ENCODE measurements at regions not wholly inside any gene's neighbourhood (a gene's known extent, or its start where the extent isn't known, plus 50 kb on each side); places are given as distances from the start of the nearest gene placed in this dataset.

DNA sequence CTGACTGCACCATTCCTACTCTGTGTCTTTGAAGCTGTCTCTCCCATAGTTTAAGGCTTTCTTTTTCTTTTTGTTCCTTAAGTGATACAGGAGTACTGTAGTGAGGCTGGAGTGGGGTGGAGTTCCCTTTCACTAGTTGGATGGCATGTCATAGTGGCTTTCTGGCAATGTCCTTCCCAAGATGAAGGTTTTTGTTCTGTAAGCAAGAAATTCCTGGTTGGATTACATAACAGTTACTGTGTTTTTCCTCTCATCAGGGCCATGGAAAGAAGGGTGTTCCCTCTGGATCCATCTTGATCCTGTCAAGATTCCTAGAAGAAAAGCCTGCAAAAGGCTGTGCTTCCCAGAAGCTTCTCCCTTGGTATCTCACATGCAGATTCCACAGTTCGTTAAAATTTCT is 84.2 kb downstream of the ACKR3 start:
- no peak for DNase-seq (ENCODE audit: low spot score)
- in situ Hi-C loops (cut with MboI; ENCODE audit: low sequenced_read_pairs, unreplicated experiment) = no loop called here
- TF ChIP-seq, protein P1, sequence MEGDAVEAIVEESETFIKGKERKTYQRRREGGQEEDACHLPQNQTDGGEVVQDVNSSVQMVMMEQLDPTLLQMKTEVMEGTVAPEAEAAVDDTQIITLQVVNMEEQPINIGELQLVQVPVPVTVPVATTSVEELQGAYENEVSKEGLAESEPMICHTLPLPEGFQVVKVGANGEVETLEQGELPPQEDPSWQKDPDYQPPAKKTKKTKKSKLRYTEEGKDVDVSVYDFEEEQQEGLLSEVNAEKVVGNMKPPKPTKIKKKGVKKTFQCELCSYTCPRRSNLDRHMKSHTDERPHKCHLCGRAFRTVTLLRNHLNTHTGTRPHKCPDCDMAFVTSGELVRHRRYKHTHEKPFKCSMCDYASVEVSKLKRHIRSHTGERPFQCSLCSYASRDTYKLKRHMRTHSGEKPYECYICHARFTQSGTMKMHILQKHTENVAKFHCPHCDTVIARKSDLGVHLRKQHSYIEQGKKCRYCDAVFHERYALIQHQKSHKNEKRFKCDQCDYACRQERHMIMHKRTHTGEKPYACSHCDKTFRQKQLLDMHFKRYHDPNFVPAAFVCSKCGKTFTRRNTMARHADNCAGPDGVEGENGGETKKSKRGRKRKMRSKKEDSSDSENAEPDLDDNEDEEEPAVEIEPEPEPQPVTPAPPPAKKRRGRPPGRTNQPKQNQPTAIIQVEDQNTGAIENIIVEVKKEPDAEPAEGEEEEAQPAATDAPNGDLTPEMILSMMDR (IDR thresholded peaks at IDR 0.05; ENCODE audit: borderline replicate concordance, control extremely low read depth, extremely low read depth, insufficient read depth, missing control alignments) = no peak

DNA sequence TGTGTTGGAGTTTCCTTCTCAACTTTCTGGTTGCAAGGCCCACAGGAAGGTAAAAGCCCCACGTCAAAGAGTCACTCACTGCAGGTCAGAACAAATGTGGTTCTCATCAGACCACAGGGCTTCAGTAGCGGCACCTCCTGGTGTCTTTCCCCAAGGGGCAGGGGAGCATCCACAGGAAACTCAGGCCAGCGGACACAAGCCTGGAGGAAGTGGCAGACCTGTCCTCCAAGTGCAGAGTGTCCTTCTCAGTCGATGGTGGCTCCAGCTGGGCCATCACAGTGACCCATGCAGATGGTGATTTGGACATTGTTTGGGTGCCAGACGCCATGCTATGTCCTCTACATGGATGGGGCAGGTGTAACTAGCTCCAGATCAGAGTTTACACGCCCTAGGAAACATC is 84.9 kb downstream of the ACKR3 start:
- in situ Hi-C loops (cut with MboI; ENCODE audit: low sequenced_read_pairs, unreplicated experiment) = no loop called here
- no peak for DNase-seq (ENCODE audit: low spot score)
- TF ChIP-seq, protein P1 (IDR thresholded peaks at IDR 0.05; ENCODE audit: borderline replicate concordance, control extremely low read depth, extremely low read depth, insufficient read depth, missing control alignments) = no peak

DNA sequence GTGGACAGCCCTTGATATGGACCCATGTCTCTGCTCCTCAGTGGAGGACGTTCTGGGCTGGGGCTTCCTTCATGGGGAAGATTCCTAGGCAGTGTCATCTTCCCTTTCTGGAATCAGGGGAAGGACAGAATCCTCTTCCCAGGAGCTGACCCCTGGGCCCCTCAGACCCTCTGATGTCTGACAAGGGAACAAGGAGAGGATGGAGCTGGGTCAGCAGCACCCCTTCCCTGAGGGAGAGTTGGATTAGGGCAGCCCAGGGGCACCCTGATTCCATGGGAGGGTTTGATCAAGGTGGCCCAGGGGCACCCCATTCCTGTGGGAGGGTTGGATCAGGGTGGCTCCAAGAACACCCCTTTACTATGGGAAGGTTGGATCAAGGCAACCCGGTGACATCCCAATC is 86.5 kb downstream of the ACKR3 start:
- no peak for DNase-seq (ENCODE audit: low spot score)
- TF ChIP-seq, protein P1 (IDR thresholded peaks at IDR 0.05; ENCODE audit: borderline replicate concordance, control extremely low read depth, extremely low read depth, insufficient read depth, missing control alignments) = no peak
- in situ Hi-C loops (cut with MboI; ENCODE audit: low sequenced_read_pairs, unreplicated experiment) = no loop called here

DNA sequence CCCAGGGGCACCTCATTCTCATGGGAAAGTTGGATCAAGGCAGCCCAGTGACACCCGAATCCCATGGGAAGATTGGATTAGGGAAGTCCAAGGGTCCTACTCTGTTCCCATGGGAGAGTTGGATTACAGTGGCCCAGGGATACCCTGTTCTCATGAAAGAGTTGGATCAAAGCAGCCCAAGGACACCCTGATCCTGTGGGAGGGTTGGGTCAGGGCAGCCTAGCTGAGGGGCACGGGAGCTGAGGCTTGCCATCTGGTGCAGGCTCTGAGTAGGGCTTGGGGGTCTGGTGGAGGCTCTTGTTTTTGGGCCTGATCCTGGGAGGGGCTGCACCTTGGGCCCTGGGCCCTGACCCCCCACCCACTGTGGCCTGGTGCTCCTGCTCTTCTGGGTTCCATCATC is 87.1 kb downstream of the ACKR3 start:
- DNase-seq (ENCODE audit: low spot score) = no peak
- TF ChIP-seq, protein P1 (IDR thresholded peaks at IDR 0.05; ENCODE audit: borderline replicate concordance, control extremely low read depth, extremely low read depth, insufficient read depth, missing control alignments) = no peak
- in situ Hi-C loops (cut with MboI; ENCODE audit: low sequenced_read_pairs, unreplicated experiment) = no loop called here

DNA sequence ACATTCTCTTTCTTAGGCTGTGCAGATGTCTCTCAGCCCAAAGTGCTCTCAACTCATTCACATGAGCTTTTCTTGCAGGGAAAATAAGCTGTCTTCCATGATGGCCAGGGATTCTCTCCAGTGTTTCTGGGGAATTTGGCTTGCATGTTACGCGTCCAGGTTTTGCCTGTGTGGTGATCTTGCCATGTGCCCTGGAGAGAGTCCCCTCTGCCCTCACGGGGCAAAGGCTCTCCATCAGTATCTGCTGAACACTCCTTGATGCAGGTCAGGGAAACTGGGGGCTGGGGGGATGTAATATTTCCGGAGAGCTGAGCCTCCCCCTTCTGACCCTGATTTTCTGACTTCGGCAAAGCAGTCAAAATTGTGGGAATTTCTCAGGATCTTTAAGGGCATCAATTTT is 87.6 kb downstream of the ACKR3 start:
- TF ChIP-seq, protein P1 (IDR thresholded peaks at IDR 0.05; ENCODE audit: borderline replicate concordance, control extremely low read depth, extremely low read depth, insufficient read depth, missing control alignments) = no peak
- in situ Hi-C loops (cut with MboI; ENCODE audit: low sequenced_read_pairs, unreplicated experiment) = no loop called here
- DNase-seq (ENCODE audit: low spot score) = no peak

DNA sequence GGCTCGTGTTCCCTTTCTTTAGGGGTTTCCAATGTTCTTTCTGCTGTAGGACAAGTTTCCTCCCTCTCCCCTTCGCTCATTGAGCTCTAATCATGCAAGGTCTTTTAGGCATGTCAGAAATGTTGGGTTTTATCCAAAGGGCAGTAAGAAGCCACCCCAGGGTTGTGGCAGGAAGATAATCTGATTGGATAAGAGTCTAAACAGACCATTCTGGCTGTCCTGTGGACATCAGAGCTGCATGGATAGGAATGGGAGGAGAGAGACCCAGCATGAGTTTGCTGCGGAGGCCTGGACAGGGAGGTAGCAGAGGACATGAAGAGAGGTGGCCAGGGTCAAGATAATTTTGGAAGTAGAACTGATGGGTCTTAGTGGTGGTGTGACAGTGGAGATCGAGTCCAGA is 88.2 kb downstream of the ACKR3 start:
- no peak for DNase-seq (ENCODE audit: low spot score)
- in situ Hi-C loops (cut with MboI; ENCODE audit: low sequenced_read_pairs, unreplicated experiment) = no loop called here
- TF ChIP-seq, protein P1 (IDR thresholded peaks at IDR 0.05; ENCODE audit: borderline replicate concordance, control extremely low read depth, extremely low read depth, insufficient read depth, missing control alignments) = no peak

Measured in GM13976 (cell line).